HG03571 (cell line): ENCODE measurements at regions not wholly inside any gene's neighbourhood (a gene's known extent, or its start where the extent isn't known, plus 50 kb on each side); places are given as distances from the start of the nearest gene placed in this dataset.

Experiments
- ATAC-seq: cut with Tn5 transposase; IDR thresholded peaks from one replicate; pipeline ENCODE4 v1.9.1; 2021; ENCODE audit not compliant: unreplicated experiment

DNA sequence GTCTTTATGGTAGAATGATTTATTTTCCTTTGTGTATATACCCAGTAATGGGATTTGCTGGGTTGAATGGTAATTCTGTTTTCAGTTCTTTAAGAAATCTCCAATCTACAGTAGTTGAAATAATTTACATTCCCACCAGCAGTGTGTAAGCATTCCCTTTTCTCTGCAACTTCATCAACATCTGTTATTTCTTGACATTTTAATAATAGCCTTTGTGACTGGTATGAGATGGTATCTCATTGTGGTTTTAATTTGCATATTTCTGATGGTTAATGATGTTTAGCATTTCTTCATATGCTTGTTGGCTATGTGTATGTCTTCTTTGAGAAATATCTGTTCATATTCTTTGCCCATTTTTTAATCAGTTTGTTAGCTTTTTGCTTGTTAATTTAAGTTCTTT, 901.2 kb downstream of the METTL15 start:
- no peak for ATAC-seq

DNA sequence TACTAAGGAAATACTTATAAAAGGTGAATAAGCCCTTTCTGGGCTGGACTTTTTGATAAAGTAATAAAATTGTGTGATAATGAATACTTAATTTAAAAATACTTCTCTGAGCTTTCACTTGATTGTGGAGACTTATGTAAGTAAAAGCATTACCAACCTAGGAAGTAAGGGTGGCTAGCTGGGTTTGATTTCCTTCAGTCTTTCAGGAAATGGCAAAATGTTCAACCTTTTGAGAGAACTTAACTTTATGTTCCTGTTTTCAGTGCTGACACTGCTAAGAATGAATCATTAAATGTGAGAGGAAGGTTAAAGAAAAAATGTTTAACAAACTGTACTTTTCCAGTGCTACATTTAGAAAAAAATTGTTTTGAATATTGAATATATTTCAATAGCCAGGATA, 900.3 kb downstream of the METTL15 start:
- ATAC-seq, result no peak

DNA sequence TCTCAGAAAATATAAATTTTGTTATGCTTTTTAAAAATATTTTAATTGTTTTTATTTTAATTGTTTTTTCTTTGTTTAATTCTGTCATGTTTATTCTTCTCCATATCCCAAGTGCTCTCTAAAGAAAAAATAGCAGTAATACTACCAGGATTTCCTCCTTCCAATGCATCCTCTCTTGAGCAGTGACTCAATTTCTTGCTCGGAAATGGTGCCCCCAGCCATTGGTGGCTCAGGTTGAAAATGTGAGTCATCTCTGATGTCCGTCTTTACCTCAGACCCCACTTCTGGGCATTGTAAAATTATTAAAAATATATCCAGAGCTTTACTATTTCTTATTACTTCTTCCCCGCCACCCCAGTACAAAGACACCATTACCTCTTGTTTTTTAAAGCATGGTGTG, 898.5 kb downstream of the METTL15 start:
- ATAC-seq, result no peak

GRCh38 chr11:29005401-29005980, 897.3 kb downstream of the METTL15 start:
- no peak for ATAC-seq

GRCh38 chr11:29002816-29003215, 894.6 kb downstream of the METTL15 start:
- no peak for ATAC-seq

DNA sequence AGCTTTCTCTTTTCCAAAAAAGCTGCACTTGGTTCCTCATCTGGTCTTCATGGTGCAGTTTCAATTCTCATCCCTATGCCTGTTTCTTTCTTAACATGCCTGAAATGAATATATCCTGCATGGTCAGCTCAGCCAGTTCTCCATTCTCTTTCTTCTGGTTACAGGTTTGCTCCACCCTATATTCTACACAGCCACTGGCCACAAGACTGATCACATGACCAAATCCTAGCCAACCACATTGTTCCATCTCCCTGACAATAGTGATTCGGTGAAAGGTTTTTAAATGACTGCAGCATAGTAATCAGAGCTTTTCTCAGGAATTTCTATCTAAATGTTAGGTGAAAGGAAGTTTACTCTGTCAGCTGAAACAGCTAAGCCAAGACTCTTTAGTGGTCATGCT, 891.4 kb downstream of the METTL15 start:
- no peak for ATAC-seq

DNA sequence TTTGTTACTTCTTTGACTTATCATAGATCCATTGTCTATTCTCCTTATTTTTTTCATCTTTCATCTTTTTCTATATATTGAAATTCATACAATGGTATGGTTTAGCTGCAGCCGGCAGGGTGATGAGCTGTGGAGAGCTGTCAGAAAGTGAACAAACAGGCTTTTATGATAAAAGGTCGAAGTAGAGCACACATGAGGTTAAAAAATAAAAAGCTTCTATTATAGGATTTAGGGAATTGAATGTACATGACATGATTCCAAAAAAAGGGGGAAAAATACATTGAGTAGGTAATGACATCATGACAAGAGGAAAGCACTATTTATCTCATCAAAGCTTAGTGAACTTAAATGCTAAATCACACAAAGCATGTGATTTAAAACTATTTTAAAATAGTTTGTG, 884.8 kb downstream of the METTL15 start:
- ATAC-seq, result no peak

DNA sequence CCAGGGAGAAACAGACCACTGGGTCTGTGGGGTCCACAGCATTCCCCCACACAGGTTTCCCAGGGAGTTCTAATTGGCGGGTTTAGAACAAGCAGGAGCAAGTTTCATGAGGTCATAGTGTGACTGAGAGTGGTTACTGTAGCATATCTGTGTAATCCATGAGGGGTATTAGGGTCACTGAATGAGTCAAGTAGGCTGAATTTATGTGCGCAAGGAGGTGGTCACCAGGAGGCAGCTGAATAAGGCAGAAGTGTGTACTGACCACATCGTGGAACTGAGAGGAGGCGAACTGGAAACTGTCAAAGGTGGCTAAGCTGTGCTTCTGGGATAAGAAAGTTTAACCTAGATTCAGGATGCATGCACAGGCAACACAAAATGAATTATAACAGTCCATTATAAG, 876.0 kb downstream of the METTL15 start:
- no peak for ATAC-seq

DNA sequence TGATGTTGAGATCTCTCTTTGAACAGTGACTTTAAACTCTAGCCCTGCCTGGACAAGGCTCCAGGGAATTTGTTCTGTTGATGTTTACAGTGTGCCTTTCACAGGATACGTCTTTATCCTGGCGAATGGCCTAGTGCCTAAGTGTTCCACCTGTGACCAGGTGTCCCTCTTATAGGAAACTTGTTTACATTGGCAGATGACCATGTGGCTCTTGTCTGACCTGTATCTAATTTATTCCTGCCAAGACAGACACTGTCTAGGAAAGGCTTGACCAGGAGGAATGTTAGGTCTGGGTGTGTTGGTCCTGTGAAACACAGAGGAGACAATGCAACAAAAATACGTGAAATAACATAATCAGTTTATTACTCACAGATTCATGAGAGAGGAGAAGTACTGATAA, 875.6 kb downstream of the METTL15 start:
- no peak for ATAC-seq

- no peak for ATAC-seq
These were observed 873.2 kb downstream of the METTL15 start for GRCh38 chr11:28981381-28981780.

GRCh38 chr11:28976801-28977145, 868.6 kb downstream of the METTL15 start:
- no peak for ATAC-seq

GRCh38 chr11:28976012-28976800, 868.0 kb downstream of the METTL15 start:
- ATAC-seq, result no peak

DNA sequence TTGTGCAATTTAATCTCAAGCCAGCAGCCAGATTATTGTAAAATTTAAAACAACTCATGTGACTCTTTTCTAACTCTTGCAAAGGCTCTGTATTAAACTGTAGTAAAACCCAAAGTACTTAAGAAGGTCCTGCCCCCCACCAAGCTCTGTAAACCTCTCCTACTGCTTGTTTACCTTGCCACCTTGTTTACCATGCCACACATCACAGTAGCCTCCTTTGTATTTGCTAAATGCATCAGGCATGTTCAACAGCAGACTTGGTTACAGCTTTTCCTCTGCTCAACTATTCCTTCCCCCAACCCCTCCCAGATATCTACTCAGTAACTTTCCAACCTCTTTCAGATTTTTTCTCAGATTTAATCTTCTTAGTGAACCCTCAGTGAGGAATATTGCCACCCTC, 861.6 kb downstream of the METTL15 start:
- no peak for ATAC-seq

GRCh38 chr11:28966951-28967350, 858.8 kb downstream of the METTL15 start:
- ATAC-seq, result no peak

DNA sequence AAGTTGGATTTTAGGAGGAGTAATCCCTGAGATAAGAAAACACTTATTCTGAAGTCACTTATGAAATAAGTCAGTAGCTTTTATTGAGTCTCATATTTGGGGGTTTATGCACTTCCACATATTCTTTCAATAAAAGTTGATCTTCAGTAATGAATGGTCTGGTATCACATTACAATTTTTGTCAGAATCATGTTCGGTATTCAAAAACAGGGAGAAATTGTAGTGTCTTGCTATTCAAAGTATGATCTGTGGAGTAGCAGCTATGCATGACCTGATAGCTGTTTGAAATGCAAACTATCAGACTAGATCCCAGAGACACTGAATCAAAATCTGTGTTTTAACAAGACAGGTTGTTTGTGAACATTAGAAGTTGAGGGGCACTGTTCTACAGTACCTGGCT, 857.6 kb downstream of the METTL15 start:
- ATAC-seq, result no peak

GRCh38 chr11:28964811-28965210, 856.6 kb downstream of the METTL15 start:
- ATAC-seq, result no peak

DNA sequence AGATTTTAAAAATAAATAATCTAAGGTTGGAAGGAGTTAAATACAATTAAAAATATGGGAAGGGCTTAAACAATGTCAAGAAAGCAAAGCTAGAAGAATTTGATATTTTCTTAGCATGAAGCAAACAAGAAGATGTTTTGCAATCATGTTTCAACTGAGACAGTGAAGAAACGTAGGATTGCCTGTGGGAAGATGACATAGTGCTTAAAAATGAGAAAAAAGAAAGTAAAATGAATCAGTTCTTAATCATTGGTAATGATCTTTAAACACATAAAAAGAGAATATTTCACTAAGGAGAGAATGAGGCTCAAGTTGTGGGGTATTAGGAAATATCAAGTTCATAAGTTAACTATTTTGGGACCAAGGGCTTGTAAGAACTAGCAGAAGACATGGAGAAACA, 855.0 kb downstream of the METTL15 start:
- no peak for ATAC-seq

DNA sequence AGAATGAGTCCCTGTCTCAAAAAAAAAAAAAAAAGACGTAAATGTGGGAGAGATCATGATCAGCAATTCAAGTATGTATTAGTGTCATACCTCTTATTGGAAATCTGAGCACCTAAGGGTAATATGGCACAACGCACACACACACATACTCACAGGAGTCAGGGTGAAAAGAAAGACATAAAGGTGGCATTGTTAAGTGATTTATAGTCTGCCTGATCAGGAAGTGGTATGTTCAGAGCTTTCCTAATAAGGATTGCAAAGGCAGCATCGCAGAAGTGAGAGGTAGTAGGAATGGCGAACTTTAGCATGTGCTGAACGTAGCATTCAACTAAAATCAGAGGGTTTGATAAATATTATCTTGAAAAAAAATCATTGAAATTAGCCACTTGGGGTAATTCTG, 854.3 kb downstream of the METTL15 start:
- no peak for ATAC-seq

GRCh38 chr11:28961726-28962125, 853.5 kb downstream of the METTL15 start:
- no peak for ATAC-seq

- no peak for ATAC-seq
These were observed 848.3 kb downstream of the METTL15 start for GRCh38 chr11:28956446-28956845.

DNA sequence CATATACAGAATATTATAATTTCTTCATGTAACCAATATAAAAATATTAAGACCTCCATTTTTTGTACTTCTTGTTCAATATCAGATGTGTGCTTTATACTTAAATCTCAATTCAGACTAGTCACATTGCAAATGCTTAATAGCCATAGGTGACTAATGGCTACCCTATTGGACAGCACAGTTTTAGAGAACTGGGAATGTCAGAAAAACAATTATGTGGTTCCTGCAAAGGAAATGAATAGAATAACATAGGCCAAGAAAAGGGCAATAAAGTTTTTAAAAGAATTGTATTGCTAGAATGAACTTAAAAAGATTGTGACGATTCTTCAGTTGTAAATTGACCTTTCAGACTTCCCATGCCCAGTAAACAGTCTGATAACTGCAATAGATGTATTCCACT, 843.0 kb downstream of the METTL15 start:
- no peak for ATAC-seq

GRCh38 chr11:28939381-28939780, 831.2 kb downstream of the METTL15 start:
- ATAC-seq, result no peak

DNA sequence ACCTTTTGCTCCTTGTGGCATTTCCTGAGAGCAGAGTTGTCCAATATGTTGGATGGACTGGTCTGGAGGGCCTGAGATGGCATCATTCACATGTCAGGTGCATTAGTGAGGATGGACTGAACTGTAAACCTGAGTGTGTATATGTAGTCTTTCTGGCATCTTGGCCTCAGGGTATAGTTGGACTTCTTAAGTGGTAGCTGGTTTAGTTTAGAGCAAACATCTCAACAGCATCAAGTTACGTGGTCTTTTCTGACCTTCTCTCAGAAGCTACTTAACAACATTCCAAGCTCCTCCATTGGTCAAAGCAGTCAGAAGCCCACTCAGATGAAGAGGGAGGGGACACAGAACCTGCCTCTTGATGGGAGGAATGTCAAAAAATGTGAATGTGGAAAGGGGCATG, 829.9 kb downstream of the METTL15 start:
- no peak for ATAC-seq
